ENCODE measurements at regions not wholly inside any gene's neighbourhood (a gene's known extent, or its start where the extent isn't known, plus 50 kb on each side); places are given as distances from the start of the nearest gene placed in this dataset.

DNA sequence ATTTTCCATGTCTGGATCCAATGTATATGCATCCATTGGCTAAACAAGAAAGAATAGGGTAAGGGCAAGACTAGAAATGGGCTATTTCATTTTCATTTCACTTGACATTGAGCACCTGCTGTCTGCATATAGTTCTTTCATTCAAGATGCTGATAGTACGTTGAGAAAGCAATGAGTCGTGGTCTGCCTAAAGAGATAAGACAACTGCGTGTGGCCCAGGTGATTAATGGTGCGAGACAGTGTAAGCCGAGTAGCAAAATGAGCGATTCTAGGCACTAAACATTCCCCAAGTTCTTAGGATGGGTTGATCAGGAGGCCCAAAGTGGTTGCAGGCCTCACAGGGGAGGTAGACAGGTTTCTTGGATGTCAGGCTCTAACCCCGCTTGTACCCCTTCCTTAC is 235.4 kb downstream of the PDCD6IP start:
- Mint-ChIP-seq H3K27ac (ENCODE audit: unreplicated experiment) (no peak overlapping the region), H3K27me3 (ENCODE audit: low read depth) (no peaks in the 10 kb centered on the region), H3K36me3 (ENCODE audit: low read depth) (no peaks in the 10 kb centered on the region), H3K9me3 (ENCODE audit: low read depth) (no peaks in the 10 kb centered on the region), H3K4me1 (ENCODE audit: low read depth) (peaks cover 10% of the 10 kb centered on the region), H3K4me3 (ENCODE audit: unreplicated experiment) (no peak overlapping the region)
- DNase-seq (ENCODE audit: low spot score): no peak
- TF ChIP-seq, protein P1, sequence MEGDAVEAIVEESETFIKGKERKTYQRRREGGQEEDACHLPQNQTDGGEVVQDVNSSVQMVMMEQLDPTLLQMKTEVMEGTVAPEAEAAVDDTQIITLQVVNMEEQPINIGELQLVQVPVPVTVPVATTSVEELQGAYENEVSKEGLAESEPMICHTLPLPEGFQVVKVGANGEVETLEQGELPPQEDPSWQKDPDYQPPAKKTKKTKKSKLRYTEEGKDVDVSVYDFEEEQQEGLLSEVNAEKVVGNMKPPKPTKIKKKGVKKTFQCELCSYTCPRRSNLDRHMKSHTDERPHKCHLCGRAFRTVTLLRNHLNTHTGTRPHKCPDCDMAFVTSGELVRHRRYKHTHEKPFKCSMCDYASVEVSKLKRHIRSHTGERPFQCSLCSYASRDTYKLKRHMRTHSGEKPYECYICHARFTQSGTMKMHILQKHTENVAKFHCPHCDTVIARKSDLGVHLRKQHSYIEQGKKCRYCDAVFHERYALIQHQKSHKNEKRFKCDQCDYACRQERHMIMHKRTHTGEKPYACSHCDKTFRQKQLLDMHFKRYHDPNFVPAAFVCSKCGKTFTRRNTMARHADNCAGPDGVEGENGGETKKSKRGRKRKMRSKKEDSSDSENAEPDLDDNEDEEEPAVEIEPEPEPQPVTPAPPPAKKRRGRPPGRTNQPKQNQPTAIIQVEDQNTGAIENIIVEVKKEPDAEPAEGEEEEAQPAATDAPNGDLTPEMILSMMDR (IDR thresholded peaks at IDR 0.05): no peak

DNA sequence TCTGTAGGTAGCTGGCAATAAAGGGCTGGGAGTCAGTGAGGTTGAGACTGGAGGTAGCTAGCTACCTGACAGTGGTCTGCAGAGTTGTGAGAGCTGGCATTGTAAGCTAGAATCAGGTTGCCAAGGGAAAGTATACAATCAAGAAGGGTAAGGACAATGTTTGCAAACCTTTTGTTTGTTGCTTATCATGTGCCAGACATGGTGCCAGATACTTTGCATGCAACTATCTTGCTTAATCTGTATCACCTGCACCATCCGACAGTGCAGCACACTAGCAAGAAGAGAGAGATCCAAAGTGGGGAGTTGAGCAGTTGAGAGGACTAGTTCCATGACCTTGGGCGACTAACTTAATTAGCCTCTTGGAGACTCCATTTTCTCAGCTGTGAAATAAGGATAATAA is 236.4 kb downstream of the PDCD6IP start:
- H3K36me3 Mint-ChIP-seq (ENCODE audit: low read depth): no peaks in the 10 kb centered on the region
- no peak for DNase-seq (ENCODE audit: low spot score)

DNA sequence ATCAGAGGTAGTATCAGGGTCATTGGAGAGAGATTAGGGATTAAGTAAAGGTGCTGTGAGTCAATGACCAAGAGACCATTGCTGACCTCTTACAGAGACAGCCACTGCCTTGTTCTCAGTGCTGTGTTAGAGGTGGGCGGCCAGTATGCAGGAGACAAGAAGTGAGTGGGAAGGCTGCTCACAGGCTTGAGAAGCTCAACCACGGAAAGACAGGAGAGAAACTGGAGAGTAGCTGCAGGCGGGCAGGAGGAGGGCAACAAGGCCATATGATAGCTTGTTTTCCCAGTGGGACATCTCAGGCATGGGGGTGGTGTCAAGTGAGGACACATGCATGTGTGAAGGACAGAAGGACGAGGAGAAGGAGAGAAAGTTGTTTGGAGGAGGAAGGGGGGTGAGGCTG is 237.3 kb downstream of the PDCD6IP start:
- no peaks in the 10 kb centered on the region for H3K9me3 Mint-ChIP-seq (ENCODE audit: low read depth)
- no peaks in the 10 kb centered on the region for H3K27me3 Mint-ChIP-seq (ENCODE audit: low read depth)
- no peak overlapping the region for H3K4me3 Mint-ChIP-seq (ENCODE audit: unreplicated experiment)
- TF ChIP-seq, protein P1 (IDR thresholded peaks at IDR 0.05): no peak
- DNase-seq (ENCODE audit: low spot score): no peak
- H3K36me3 Mint-ChIP-seq (ENCODE audit: low read depth): no peaks in the 10 kb centered on the region
- H3K27ac Mint-ChIP-seq (ENCODE audit: unreplicated experiment): no peak overlapping the region
- H3K4me1 Mint-ChIP-seq (ENCODE audit: low read depth): peaks cover 10% of the 10 kb centered on the region

More for the DNA sequence above, 236.4 kb downstream of the PDCD6IP start:
- no peak overlapping the region for H3K27ac Mint-ChIP-seq (ENCODE audit: unreplicated experiment)
- TF ChIP-seq, protein P1 (IDR thresholded peaks at IDR 0.05): no peak
- H3K9me3 Mint-ChIP-seq (ENCODE audit: low read depth): no peaks in the 10 kb centered on the region
- no peak overlapping the region for H3K4me3 Mint-ChIP-seq (ENCODE audit: unreplicated experiment)
- H3K4me1 Mint-ChIP-seq (ENCODE audit: low read depth): peaks cover 10% of the 10 kb centered on the region
- no peaks in the 10 kb centered on the region for H3K27me3 Mint-ChIP-seq (ENCODE audit: low read depth)

DNA sequence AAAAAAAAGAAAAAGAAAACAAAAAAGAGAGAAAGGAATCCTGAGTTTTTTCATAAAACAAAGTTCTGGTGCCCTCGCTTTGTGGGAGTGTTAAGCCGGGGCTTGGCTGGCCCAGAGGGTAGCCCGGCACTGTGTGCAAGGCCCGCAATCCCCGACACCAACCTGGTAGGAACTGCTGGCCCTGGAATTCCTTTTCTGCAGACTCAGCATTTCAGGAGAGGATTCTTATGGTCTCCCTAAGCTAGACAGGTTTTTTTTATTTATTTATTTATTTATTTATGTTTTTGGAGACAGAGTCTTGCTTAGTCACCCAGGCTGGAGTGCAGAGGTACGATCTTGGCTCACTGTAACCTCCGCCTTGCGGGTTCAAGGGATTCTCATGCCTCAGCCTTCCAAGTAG is 238.8 kb downstream of the PDCD6IP start:
- H3K36me3 Mint-ChIP-seq (ENCODE audit: low read depth): no peaks in the 10 kb centered on the region
- no peak overlapping the region for H3K4me3 Mint-ChIP-seq (ENCODE audit: unreplicated experiment)
- no peaks in the 10 kb centered on the region for H3K9me3 Mint-ChIP-seq (ENCODE audit: low read depth)
- H3K27me3 Mint-ChIP-seq (ENCODE audit: low read depth): no peaks in the 10 kb centered on the region
- no peak for DNase-seq (ENCODE audit: low spot score)
- TF ChIP-seq, protein P1 (IDR thresholded peaks at IDR 0.05): no peak
- no peak overlapping the region for H3K27ac Mint-ChIP-seq (ENCODE audit: unreplicated experiment)
- peaks cover 10% of the 10 kb centered on the region for H3K4me1 Mint-ChIP-seq (ENCODE audit: low read depth)

DNA sequence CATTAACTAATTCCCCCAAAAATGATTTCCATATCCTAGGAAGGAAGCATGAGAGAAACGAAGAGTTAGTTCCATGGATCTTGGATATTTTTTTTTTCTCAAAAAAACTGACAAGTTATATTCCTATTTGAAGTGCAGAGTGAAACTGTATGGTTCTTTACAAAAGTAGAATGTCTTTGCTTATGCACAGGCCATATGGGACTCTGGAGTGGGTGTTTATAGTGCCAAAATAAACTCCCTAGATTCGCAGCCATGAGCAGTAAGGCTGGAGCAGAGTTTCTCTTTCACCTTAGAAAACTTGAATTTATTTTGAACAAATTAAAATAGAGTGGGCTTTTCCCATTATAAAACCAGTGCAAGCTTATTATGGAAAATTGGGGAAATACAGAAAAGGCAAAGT is 239.7 kb downstream of the PDCD6IP start:
- no peaks in the 10 kb centered on the region for H3K36me3 Mint-ChIP-seq (ENCODE audit: low read depth)
- no peaks in the 10 kb centered on the region for H3K27me3 Mint-ChIP-seq (ENCODE audit: low read depth)
- TF ChIP-seq, protein P1 (IDR thresholded peaks at IDR 0.05): no peak
- H3K9me3 Mint-ChIP-seq (ENCODE audit: low read depth): no peaks in the 10 kb centered on the region
- peaks cover 10% of the 10 kb centered on the region for H3K4me1 Mint-ChIP-seq (ENCODE audit: low read depth)
- H3K27ac Mint-ChIP-seq (ENCODE audit: unreplicated experiment): peak overlapping the region; percentile 20
- H3K4me3 Mint-ChIP-seq (ENCODE audit: unreplicated experiment): no peak overlapping the region
- no peak for DNase-seq (ENCODE audit: low spot score)
